NCI-H526 treated with DMSO at 0.1 percent for 48 hours (cell line): ENCODE measurements at regions not wholly inside any gene's neighbourhood (a gene's known extent, or its start where the extent isn't known, plus 50 kb on each side); places are given as distances from the start of the nearest gene placed in this dataset.
"Not testable (repeated sequence)": the region's sequence is repeated elsewhere in the genome, so short reads cannot be mapped to it uniquely, and the experiment has no call there.

Experiments used
- DNase-seq: peaks from one replicate; lab custom pipeline; 2025; lab: John Stamatoyannopoulos, UW

DNA sequence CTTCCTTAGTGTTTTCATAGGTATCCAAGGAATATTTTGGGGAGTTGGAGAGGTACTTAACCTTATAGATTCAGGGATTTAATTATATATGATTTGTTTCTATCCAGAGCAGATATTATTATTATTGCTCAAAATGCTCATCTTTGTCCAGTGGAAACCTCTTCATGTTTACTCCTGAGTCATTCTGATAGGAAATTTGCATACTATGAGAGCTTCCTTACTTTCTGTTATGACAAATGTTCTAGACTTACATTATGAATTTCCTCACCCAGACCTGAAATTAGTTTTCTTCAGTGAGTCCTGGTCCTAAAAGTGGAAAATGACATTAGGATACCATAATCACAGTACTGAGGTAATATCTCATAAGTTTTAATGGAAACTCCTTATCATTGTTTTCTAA is 57.5 kb upstream of the PLPPR5 start:
- no peak for DNase-seq

DNA sequence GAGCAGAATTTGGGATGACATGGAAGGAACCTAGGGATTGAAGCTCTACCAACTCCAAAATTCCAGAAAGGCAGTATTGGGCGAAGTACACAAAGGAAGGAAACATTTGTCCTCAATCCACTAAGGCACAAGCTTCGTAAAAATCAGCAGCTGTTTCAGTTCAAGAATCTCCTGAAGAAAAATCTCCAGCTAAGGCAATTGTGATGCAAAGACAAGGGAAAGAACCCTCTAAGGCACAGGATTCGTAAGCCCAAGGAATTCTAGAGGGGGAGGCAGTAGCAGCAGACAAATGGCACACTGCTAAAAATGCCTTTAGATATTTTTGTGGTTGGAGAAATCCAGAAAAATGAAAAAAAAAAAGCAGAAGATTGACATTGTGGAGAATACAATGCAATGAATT is 64.5 kb upstream of the PLPPR5 start:
- no peak for DNase-seq

DNA sequence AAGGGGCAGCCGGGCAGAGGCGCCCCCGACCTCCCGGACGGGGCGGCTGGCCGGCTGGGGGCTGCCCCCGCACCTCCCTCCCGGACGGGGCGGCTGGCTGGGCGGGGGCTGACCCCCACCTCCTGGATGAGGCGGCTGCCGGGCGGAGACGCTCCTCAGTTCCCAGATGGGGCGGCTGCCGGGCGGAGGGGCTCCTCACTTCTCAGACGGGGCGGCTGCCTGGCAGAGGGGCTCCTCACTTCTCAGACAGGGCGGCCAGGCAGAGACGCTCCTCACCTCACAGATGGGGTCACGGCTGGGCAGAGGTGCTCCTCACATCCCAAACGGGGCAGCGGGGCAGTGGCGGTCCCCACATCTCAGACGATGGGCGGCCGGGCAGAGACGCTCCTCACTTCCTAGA is 73.9 kb upstream of the PLPPR5 start:
- DNase-seq = not testable (repeated sequence)

DNA sequence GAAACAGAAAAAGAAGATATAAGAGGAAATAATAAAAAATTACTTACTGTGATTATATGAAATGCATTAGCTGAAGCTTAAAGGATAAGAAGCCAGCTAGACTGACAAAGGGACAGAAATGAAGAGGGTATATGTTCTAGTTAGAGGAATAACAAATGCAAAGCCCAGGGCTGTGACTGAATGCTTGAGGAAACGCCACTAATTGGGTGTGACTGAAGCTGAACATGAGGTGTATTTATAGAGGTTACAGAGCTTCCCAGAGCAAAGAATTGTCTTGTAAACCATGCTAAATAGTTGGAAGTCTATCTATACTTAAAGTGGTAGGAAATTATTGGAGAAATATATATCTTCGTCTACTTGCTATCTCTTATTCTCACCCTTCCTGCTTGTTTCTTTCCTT is 77.7 kb upstream of the PLPPR5 start:
- no peak for DNase-seq

DNA sequence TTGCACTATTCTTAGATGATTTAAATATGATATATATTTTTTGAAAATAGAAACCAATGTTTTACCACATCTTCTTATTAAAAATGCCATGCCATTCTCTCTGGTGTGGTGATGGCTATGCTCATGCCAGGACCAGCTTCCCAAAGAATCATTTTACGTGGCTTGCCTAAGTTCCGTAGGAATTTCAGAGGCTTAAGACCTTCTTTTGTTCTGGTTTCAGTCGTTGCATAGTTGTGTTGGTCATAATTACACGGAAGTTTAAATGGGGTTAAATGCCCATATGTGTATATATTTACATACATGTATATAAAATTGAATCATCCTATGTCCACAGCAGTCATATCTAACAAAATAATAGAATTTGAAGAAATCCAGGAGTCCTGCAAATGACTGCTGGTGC is 78.7 kb upstream of the PLPPR5 start:
- DNase-seq = no peak

DNA sequence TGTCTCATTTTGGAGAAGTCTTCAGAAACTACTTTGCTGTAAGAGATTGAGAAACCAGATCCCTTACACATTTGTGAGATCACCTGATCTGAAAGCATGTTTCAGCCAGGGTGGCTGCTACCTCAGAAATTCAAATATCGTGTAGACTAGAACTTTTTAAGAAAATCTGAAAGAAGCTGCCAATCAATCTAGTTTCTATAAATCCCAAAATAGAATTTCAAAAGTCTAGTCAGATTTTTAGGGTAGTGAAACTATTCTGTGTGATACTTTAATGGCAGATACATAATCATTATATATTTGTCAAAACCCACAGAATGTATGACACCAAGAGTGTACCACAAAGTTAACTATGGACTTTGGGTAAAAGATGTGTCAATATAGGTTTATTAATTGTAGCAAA is 79.9 kb upstream of the PLPPR5 start:
- DNase-seq = no peak

DNA sequence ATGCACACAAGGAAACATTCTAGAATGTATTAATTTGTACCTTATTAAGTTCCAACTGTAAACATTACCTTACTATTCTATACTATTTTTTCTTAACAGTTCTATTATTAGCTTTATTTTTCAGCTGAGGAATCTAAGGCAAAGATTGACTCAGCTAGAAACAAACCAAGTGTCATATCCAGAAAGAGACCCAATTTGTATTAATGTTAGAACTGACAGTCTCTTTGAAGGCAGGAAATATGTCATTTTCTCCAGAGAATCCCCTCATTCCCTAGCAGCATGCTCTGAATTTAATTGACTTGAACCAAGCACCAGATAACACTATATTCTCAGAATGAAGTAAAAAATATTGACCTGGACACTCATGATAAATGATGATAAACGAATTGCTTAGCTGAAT is 81.4 kb upstream of the PLPPR5 start:
- no peak for DNase-seq

DNA sequence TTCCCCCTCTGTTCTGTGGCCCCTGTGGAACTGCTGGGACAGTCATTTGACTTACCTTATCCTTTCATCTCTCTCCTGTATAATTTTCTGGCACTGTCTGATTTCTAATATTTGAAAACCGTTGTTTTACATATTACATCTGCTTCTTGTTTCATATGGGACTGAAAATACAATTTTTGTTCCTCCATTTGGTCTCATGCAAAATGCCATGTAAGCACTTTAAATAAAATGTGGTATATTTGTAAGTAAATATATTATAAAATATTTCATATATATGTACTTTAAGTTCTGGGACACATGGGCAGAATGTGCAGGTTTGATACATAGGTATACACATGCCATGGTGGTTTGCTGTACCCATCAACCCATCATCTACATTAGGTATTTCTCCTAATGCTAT is 93.9 kb upstream of the PLPPR5 start:
- no peak for DNase-seq

DNA sequence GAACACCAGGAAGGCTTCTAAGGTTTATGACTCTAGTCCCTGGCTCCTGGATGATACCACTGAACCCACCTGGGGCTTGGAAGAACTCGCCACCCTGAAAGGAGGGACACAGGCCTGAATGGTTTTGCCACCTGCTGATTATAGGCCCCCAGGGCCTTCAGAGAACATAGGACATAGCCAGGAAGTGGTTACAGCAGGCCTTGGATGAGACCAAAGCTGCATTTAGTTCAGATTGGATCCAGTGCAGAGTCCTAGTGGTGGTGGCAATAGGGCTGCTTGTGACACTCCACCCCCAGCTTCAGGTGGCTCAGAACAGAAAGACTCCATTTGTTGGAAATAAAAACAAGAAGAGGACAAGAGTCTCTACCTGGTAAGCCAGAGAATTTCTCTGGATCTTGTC is 101.6 kb upstream of the PLPPR5 start:
- no peak for DNase-seq

DNA sequence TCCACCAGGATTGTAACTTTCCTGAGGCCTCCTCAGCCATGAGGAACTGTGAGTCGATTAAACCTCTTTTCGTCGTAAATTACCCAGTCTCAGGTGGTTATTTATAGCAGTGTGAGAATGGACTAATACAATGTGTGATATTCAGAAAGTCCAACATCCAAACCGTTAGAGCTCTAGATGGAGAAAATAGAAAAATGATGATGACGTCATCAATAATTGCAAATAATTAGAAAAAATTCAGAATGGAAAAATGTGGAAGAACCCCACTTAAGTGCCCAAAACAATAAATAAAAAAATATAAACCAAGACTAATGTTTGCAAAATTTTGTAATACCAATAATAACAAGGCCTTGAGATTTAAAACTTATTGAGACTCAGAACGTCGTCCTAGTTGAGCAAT is 103.0 kb upstream of the PLPPR5 start:
- no peak for DNase-seq

DNA sequence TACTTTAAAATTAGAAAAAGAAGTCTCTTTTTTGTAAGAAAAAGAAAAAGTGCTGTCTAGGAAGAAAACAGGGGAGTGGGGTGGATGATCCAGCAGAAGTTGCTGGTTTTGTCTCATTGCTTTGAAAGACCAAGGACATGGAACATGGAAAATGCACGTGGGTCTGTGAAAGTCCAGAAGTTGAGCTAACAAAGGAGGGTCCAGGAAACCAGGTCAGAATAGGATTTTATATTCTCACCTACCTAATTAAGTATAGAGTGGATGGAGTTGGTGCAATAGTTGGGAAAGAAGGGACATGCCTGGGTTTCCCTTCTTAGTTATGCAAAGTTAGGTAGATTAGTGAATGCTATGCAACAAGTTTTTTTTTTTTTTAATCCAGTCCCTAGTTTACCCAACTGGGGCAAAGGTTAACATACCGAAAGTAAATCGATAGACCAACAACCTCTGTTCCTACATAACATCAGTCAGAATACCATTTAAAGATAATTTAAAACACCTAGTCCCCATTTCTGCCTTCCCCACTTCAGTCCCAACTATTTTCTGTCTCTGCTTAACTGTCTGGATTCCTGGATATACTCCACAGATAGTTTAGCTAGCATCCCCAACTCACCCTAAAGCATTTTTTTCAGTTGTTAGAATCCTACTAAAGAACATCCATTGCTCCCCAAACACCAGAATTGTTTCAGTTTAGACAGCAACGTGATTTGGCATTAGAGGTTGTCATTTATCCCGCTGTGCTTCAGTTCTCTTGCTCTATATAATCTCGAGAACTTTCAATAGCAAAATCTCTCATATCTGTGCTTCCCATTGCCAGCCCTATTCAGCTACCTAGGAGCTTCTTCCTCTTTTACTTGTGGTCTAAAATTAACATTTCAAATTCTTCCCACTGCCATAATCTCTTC is 105.7 kb upstream of the PLPPR5 start:
- DNase-seq = no peak

DNA sequence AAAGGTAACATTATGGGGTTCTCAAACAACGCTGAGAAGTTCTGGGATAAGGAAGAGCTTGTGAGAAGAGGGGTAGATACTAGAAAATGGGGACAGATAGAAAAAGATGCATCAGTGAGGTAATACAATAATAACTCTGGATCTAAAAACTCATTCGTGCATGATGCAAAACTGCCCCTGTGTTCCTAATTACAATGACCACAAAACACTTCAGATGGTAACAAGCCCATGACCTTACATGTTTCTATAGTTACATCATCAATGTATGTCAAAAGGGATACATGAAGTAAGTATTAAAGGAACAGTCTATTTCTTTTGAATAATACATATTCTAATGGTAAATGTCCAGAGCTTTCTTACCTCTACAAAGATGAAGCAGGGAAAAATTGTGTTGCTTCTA is 110.6 kb upstream of the PLPPR5 start:
- DNase-seq = no peak

DNA sequence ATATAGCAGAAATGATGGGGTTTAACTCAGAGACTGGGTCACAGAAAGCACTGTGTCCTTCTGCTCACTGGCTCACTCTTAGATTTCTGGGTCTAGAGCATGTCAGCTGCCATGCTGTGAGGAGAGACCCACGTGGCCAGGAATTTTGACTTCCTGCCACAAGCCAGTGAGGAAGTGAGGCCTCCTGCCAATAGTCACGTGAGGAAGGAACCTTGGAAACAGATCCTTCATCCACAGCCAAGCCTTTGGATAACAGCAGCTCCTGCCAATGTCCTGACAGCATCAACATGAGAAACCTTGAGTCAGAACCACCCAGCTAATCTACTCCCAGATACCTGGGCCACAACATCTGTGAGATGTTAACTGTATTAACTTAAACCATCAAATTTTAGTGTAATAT is 114.5 kb upstream of the PLPPR5 start:
- DNase-seq = no peak

DNA sequence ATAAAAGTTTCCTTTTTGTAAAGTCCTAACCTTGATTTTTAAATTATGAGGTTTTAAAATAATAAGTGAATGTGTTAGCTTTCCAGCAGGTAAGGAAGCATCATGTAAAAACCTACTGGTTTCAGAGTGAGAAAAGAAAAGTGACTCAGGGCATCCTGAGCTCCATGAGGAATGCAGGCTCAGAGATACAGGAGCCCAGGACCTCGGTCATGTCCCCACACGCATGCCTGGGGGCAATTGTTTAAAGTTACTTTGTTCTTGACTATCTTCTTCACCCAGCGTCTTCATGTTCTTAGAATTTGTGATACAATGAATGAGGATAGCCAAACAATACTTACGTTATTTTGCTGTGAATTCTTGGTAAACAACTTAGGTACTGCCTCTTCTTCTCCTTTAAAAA is 117.4 kb upstream of the PLPPR5 start:
- DNase-seq = no peak

DNA sequence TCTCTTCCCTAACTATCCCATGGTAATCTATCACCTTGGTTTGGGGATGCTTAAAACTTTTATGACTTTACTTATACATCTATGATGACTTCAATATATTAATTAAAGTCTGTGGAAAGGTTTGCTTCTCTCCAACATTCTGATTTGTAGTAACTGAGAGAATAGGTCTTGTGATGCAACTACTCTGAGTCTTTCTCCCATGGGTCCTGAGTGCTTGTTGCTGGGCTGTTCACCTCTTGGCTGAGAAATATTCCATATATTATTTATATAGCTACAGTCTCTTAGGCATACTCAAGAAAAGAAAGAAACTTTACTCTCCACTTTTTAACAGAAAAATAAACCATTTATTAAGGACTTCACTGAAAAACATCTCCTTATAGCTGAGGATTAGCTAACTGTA is 119.3 kb upstream of the PLPPR5 start:
- DNase-seq = no peak

DNA sequence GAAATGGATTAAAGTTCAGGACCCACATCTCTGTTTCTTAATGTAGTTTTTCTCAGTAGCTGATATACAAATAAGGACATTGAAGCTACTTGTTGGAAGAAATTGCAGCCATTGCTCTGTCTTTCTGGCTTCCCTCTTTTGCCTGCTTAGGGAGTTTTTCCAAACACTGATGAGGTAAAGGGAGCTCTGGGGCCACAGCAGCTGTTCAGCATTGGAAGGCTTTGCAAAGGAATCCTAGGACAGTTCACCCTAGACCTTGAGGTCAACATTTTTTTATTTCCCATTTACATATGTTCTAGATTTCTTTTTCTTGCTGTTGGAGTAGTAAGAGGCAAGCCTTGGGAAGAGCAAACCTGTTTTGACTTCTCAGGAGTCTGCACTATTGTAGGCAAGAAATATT is 126.9 kb upstream of the PLPPR5 start:
- DNase-seq = no peak

DNA sequence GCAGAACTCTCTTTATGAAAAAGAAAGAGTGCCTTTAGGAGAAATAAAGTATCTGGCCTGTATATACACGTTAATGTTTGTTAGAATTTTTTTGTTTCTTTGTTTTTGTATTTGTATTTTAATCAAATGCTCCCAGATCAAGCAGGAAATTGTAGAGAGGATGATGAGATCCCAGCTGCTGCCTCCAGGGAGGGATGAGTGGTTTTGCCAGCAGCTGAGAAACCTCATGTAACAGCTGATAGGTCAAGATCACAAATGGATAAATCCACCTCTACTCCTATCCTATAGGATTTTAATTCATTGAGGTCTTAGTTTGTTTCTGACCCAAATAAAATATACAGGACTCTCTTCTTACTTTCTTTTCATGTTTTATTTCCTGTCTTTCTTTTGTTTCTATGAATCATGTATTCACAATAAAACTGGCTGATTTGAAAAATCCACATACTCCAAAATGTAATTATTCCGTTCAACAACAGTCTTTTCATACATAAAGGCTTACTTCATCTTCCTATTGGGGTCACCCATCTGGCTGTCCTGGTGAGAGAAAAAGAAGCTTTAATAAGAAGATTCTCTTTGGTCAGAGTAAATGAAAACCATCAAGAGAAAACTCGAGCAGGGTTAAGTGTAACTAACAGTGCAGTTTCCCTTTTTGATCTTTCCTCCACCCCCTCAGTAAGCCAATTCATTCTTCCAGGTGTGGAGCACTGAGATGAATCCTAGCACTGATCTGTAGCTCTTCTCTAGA is 129.3 kb upstream of the PLPPR5 start:
- DNase-seq = no peak

DNA sequence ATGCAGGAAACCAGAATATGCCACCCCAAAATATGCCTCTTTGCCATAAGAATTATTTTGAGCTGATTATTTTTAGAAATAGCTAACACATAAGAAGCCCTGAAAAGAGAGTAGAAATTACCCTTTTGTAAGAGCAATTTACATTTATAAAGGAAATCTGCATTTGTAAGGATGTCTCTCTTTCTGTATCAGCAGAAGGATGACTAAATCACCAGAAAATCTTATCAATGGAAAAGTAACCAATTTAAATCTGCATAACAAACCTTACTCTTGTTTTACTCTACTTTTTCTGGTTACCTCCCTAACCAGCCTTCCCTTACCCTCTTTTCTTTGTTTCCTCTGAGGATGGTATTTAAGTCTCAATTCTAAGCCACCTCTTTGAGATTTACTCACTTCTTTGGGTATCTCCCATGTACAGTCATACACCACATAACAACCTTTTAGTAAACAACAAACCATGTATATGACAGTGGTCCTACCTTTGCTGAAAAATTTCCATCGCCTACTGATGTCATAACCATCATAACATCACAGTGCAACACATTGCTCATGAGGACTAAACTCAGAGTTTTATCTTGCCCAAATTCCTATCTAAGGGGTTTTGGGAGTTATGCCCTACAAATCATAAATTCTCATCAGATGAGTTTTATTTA is 126.6 kb upstream of the PLPPR4 start:
- no peak for DNase-seq

DNA sequence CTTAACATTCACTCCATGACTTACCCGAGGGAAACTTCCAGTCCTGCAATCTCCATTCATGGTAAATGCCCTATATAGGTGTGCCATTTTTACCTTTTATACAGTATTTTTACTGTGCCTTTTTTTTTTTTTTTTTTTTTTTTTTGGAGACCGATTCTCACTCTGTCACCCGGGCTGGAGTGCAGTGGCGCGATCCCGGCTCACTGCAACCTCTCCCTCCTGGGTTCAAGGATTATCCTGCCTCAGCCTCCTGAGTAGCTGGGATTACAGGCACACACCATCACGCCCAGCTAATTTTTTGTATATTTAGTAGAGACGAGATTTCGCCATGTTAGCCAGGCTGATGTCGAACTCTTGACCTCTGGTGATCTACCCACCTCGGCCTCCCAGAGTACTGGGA is 124.4 kb upstream of the PLPPR4 start:
- no peak for DNase-seq

DNA sequence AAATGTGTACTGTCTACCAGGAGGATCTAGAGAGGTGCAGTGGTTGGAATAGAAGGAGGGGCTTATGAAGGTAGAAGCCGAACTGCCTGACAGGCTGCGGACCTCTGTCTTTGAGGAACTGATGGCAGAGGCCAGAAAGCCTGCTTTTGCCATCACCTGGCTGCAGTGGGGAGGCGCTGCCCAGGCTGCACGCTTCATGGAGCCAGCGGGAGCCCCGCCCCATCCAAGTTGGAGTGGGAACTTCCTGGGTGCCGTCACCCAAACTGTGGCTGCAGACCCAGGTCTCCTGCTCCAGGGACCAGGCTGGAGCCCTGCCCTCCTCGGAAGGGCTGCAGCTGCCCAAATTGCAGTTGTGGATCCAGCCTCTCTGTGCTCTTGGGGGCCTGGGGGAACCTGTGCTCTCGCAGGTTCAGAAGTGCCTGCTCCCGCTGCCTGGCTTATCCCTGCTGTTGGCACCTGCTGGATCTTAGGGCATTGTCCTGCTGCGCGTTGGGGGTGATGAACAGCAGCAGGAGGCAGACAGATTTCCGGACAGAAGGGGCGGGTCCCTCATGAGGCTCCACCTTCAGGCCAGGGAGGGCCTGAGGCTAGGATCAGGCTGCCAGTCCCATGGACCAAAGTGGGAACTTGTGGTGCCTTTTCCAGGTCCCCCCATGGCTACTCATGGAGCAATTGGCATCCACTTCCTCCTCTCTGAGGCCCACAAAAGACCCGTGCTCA is 118.0 kb upstream of the PLPPR4 start:
- DNase-seq = no peak

DNA sequence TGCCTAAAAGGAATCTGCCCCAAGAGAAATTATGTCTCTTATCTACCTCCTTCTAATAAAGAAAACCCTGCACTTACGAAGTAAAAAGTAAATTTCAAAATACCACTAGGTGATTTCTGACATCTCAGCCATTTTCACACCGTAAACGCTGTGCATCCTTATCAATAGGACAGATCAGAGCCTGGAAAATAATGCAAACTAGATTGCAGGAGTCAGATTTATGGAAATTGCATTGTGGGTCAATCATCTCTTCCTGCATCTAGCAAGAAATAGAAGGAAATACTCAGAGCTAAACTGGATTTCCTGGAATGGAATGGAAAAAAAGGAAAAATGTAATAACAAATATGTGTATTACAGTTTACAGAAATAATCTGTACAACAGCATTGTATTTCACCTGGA is 114.3 kb upstream of the PLPPR4 start:
- no peak for DNase-seq

DNA sequence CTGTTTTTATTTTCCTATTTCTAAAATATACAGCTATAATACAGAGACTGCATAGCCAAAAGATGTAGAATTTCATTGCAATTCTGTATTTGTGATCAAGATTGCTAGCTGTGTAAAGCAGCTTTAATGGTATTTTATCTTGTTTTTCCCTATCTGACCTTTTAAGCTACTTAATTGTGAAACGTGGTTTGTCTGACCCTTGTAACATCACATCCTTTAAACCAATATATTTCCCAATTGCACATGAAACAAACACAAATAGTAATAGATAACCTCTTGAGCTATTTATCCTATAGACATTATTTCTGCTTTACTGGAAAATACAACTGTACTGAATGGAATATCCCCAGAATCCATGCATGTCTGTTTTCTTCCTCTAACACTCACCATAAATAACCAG is 112.2 kb upstream of the PLPPR4 start:
- no peak for DNase-seq
